ENCODE measurements at regions not wholly inside any gene's neighbourhood (a gene's known extent, or its start where the extent isn't known, plus 50 kb on each side); places are given as distances from the start of the nearest gene placed in this dataset.
"Not testable (repeated sequence)": the region's sequence is repeated elsewhere in the genome, so short reads cannot be mapped to it uniquely, and the experiment has no call there.

DNA sequence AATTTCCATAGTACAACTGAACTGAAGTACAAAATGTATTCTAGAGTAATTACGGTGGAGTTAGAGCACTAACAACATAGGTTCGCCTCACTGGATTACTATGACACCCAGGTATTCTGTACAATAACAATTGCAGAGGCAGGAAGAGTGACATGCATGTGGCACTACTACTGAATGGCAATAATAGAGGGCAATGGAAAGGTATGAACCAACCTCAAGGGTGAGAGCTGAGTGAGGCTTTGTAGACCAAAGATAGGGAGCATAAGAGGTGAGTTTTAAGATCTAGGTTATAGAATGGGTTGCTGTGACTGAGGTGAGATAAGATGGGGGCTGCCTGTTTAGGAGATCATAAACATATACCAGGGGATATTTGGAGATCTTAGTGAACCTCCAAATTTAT is 343.1 kb downstream of the PCNX1 start:
- no peaks in the 10 kb centered on the region for H3K9me3 ChIP-seq (ENCODE audit: control insufficient read depth in 2 of 3, insufficient read depth in 1 of 3, low read length in 3 of 3)
- no peaks in the 10 kb centered on the region for H3K36me3 ChIP-seq (ENCODE audit: control insufficient read depth in 2 of 3, insufficient read depth in 3 of 3, low read length in 3 of 3)
- H3K4me3 ChIP-seq (ENCODE audit: low read length in 3 of 3) = no peak overlapping the region
- DNase-seq = no peak
- H3K9ac ChIP-seq (ENCODE audit: low read length in 3 of 3) = no peak overlapping the region
- no peaks in the 10 kb centered on the region for H3K4me1 ChIP-seq (ENCODE audit: control insufficient read depth in 2 of 3, insufficient read depth in 2 of 3, low read depth in 1 of 3, low read length in 3 of 3)
- FAIRE-seq = no peak
- intact Hi-C loops (cut with DNase I) = no loop called here
- no peak overlapping the region for H3K27ac ChIP-seq (ENCODE audit: low read depth in 2 of 2, low read length in 2 of 2)
- no peaks in the 10 kb centered on the region for H3K27me3 ChIP-seq (ENCODE audit: control insufficient read depth, insufficient read depth, low read length)
- TF ChIP-seq, protein P1, sequence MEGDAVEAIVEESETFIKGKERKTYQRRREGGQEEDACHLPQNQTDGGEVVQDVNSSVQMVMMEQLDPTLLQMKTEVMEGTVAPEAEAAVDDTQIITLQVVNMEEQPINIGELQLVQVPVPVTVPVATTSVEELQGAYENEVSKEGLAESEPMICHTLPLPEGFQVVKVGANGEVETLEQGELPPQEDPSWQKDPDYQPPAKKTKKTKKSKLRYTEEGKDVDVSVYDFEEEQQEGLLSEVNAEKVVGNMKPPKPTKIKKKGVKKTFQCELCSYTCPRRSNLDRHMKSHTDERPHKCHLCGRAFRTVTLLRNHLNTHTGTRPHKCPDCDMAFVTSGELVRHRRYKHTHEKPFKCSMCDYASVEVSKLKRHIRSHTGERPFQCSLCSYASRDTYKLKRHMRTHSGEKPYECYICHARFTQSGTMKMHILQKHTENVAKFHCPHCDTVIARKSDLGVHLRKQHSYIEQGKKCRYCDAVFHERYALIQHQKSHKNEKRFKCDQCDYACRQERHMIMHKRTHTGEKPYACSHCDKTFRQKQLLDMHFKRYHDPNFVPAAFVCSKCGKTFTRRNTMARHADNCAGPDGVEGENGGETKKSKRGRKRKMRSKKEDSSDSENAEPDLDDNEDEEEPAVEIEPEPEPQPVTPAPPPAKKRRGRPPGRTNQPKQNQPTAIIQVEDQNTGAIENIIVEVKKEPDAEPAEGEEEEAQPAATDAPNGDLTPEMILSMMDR (IDR thresholded peaks at IDR 0.05; ENCODE audit: borderline replicate concordance, extremely low read depth, insufficient read depth) = no peak

DNA sequence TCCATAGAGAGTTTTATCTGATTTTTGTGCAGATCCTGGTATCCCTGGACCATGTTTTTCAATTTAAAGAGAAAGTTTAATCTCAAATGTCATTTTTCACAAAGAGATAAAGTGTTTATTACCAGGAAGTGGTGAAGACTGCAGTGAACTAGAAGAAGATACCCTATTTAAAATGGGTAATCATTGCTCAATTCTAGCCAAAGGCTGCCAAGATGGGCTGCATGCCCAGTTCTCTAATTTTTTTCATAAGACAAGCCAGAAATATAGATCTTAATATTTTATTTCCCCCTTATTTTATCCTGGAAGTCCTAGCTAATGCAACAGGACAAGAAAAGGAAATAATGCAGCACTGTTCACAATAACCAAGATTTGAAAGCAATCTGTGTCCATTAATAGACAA is 343.5 kb downstream of the PCNX1 start:
- no peak overlapping the region for H3K27ac ChIP-seq (ENCODE audit: low read depth in 2 of 2, low read length in 2 of 2)
- no peak overlapping the region for H3K9ac ChIP-seq (ENCODE audit: low read length in 3 of 3)

DNA sequence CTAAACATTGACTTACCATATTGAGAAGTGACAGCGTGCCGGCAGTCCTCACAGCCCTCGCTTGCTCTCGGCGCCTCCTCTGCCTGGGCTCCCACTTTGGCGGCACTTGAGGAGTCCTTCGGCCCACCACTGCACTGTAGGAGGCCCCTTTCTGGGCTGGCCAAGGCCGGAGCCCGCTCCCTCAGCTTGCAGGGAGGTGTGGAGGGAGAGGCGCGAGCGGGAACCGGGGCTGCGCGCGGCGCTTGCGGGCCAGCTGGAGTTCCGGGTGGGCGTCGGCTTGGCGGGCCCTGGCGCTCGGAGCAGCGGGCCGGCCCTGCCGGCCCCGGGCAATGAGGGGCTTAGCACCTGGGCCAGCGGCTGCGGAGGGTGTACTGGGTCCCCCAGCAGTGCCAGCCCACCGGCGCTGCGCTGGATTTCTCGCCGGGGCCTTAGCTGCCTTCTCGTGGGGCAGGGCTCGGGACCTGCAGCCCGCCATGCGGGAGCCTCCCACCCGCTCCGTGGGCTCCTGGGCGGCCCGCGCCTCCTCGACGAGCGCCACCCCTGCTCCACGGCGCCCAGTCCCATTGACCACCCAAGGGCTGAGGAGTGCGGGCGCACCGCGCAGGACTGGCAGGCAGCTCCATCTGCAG is 346.9 kb downstream of the PCNX1 start:
- intact Hi-C loops (cut with DNase I) = not testable (repeated sequence)

More for the DNA sequence above, 343.5 kb downstream of the PCNX1 start:
- H3K4me1 ChIP-seq (ENCODE audit: control insufficient read depth in 2 of 3, insufficient read depth in 2 of 3, low read depth in 1 of 3, low read length in 3 of 3) = no peaks in the 10 kb centered on the region
- intact Hi-C loops (cut with DNase I) = no loop called here
- no peak for FAIRE-seq
- H3K4me3 ChIP-seq (ENCODE audit: low read length in 3 of 3) = no peak overlapping the region
- TF ChIP-seq, protein P1 (IDR thresholded peaks at IDR 0.05; ENCODE audit: borderline replicate concordance, extremely low read depth, insufficient read depth) = no peak
- no peak for DNase-seq
- no peaks in the 10 kb centered on the region for H3K27me3 ChIP-seq (ENCODE audit: control insufficient read depth, insufficient read depth, low read length)
- H3K9me3 ChIP-seq (ENCODE audit: control insufficient read depth in 2 of 3, insufficient read depth in 1 of 3, low read length in 3 of 3) = no peaks in the 10 kb centered on the region
- H3K36me3 ChIP-seq (ENCODE audit: control insufficient read depth in 2 of 3, insufficient read depth in 3 of 3, low read length in 3 of 3) = no peaks in the 10 kb centered on the region

DNA sequence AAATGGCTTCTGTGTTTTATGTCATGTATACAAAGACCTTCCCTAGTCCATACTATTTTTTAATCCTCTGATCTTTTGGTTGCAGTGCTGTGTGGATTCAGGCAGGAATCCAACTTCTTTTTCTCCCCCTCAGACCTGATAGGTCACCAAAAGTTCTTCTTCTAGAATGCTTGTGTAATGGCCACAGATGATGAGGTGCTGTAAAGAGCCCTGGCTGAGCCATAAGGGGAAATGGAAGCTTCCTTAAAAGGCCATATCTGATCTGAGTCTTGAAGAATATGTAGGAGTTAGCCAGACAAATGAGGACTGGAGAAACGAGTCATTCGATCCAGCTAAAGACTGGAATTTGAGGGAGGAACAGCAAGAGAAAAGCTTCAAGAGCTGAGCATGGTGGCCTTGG is 353.9 kb downstream of the PCNX1 start:
- H3K27me3 ChIP-seq (ENCODE audit: control insufficient read depth, insufficient read depth, low read length) = no peaks in the 10 kb centered on the region
- H3K36me3 ChIP-seq (ENCODE audit: control insufficient read depth in 2 of 3, insufficient read depth in 3 of 3, low read length in 3 of 3) = no peaks in the 10 kb centered on the region
- no peak for FAIRE-seq
- DNase-seq = no peak
- no peaks in the 10 kb centered on the region for H3K4me1 ChIP-seq (ENCODE audit: control insufficient read depth in 2 of 3, insufficient read depth in 2 of 3, low read depth in 1 of 3, low read length in 3 of 3)
- peaks cover 0 to 20% (median 2%) of the 10 kb centered on the region in 3 donors for H3K9me3 ChIP-seq (ENCODE audit: control insufficient read depth in 2 of 3, insufficient read depth in 1 of 3, low read length in 3 of 3)
- H3K27ac ChIP-seq (ENCODE audit: low read depth in 2 of 2, low read length in 2 of 2) = no peak overlapping the region
- TF ChIP-seq, protein P1 (IDR thresholded peaks at IDR 0.05; ENCODE audit: borderline replicate concordance, extremely low read depth, insufficient read depth) = no peak
- intact Hi-C loops (cut with DNase I) = no loop called here
- no peak overlapping the region for H3K9ac ChIP-seq (ENCODE audit: low read length in 3 of 3)
- H3K4me3 ChIP-seq (ENCODE audit: low read length in 3 of 3) = no peak overlapping the region

More for the DNA sequence above, 346.9 kb downstream of the PCNX1 start:
- H3K9ac ChIP-seq (ENCODE audit: low read length in 3 of 3); H3K27ac ChIP-seq (ENCODE audit: low read depth in 2 of 2, low read length in 2 of 2); FAIRE-seq; H3K4me1 ChIP-seq (ENCODE audit: control insufficient read depth in 2 of 3, insufficient read depth in 2 of 3, low read depth in 1 of 3, low read length in 3 of 3); H3K27me3 ChIP-seq (ENCODE audit: control insufficient read depth, insufficient read depth, low read length); DNase-seq; H3K4me3 ChIP-seq (ENCODE audit: low read length in 3 of 3); H3K36me3 ChIP-seq (ENCODE audit: control insufficient read depth in 2 of 3, insufficient read depth in 3 of 3, low read length in 3 of 3): not testable (repeated sequence)
- H3K9me3 ChIP-seq (ENCODE audit: control insufficient read depth in 2 of 3, insufficient read depth in 1 of 3, low read length in 3 of 3) = peaks cover 0 to 13% (median 2%) of the 10 kb centered on the region in 3 donors

Data from kidney (tissue), 13 donors.